Activated naive CD4-positive, alpha-beta T cell treated with anti-CD3 and anti-CD28 coated beads, Interleukin-2, amount 10 ng/mL, durations not matched to agents 7 days and 5 days (primary cell): ENCODE measurements at regions not wholly inside any gene's neighbourhood (a gene's known extent, or its start where the extent isn't known, plus 50 kb on each side); places are given as distances from the start of the nearest gene placed in this dataset.
"Not testable (repeated sequence)": the region's sequence is repeated elsewhere in the genome, so short reads cannot be mapped to it uniquely, and the experiment has no call there.

Source experiments
- CTCF ChIA-PET: fragments of 350-600 bp; sonication (Branson Sonifier 250); formaldehyde crosslinking; loops from one replicate; lab custom pipeline; 2021; ENCODE audit warnings: antibody characterized with exemption; lab: Charles Lee
- DNase-seq: peaks from one replicate; pipeline ENCODE4 v3.0.0-alpha.2; 2020
- H3K27ac Mint-ChIP-seq: one replicate; pipeline ENCODE4 v1.8.0; 2021; ENCODE audit warnings: mild to moderate bottlenecking, moderate library complexity, mixed read lengths
- H3K27me3 Mint-ChIP-seq: one replicate; pipeline ENCODE4 v1.8.0; 2021; ENCODE audit warnings: mild to moderate bottlenecking, mixed read lengths
- H3K36me3 Mint-ChIP-seq: one replicate; pipeline ENCODE4 v1.8.0; 2021; ENCODE audit warnings: mixed read lengths
- H3K4me1 Mint-ChIP-seq: one replicate; pipeline ENCODE4 v1.8.0; 2021; ENCODE audit warnings: mixed read lengths
- H3K4me3 Mint-ChIP-seq: one replicate; pipeline ENCODE4 v1.8.0; 2021; ENCODE audit warnings: mild to moderate bottlenecking, moderate library complexity, mixed read lengths
- H3K9me3 Mint-ChIP-seq: one replicate; pipeline ENCODE4 v1.8.0; 2021; ENCODE audit warnings: mixed read lengths

GRCh38 chr11:39363571-39363970 lies 2095.9 kb downstream of the LRRC4C start:
- no peak for DNase-seq
- CTCF ChIA-PET = no interaction called here
- Mint-ChIP-seq H3K36me3 (no peaks in the 10 kb centered on the region), H3K4me1 (peaks cover 14% of the 10 kb centered on the region), H3K27ac (no peak overlapping the region), H3K27me3 (no peaks in the 10 kb centered on the region), H3K9me3 (no peaks in the 10 kb centered on the region), H3K4me3 (no peak overlapping the region)

- no peak overlapping the region for H3K4me3 Mint-ChIP-seq
- H3K4me1 Mint-ChIP-seq = no peaks in the 10 kb centered on the region
- H3K27me3 Mint-ChIP-seq = no peaks in the 10 kb centered on the region
- CTCF ChIA-PET = interaction anchor here (0.6 kb wide), 1 partner anchor 13 kb away, joined by 3 read pairs; no protein-coding TSS in a partner anchor
- DNase-seq = no peak
- H3K9me3 Mint-ChIP-seq = no peaks in the 10 kb centered on the region
- H3K36me3 Mint-ChIP-seq = no peaks in the 10 kb centered on the region
- H3K27ac Mint-ChIP-seq = no peak overlapping the region
Observed at GRCh38 chr11:39361557-39361956, 2097.9 kb downstream of the LRRC4C start.

- CTCF ChIA-PET = interaction anchor here (0.7 kb wide), 1 partner anchor 9 kb away, joined by 3 read pairs; no protein-coding TSS in a partner anchor
- no peak overlapping the region for H3K27ac Mint-ChIP-seq
- no peak for DNase-seq
- no peaks in the 10 kb centered on the region for H3K36me3 Mint-ChIP-seq
- H3K9me3 Mint-ChIP-seq = peaks cover 1% of the 10 kb centered on the region
- no peak overlapping the region for H3K4me3 Mint-ChIP-seq
- no peaks in the 10 kb centered on the region for H3K4me1 Mint-ChIP-seq
- no peaks in the 10 kb centered on the region for H3K27me3 Mint-ChIP-seq
Observed at GRCh38 chr11:39345834-39346442, 2113.5 kb downstream of the LRRC4C start.

GRCh38 chr11:39341461-39341860 lies 2118.0 kb downstream of the LRRC4C start:
- Mint-ChIP-seq H3K4me3 (no peak overlapping the region), H3K36me3 (no peaks in the 10 kb centered on the region), H3K27ac (no peak overlapping the region), H3K27me3 (no peaks in the 10 kb centered on the region), H3K4me1 (no peaks in the 10 kb centered on the region), H3K9me3 (peaks cover 10% of the 10 kb centered on the region)
- CTCF ChIA-PET = no interaction called here
- no peak for DNase-seq

GRCh38 chr11:39333006-39333405 lies 2126.4 kb downstream of the LRRC4C start:
- H3K4me1 Mint-ChIP-seq, CTCF ChIA-PET, H3K36me3 Mint-ChIP-seq, H3K27me3 Mint-ChIP-seq, H3K27ac Mint-ChIP-seq, DNase-seq, H3K9me3 Mint-ChIP-seq, H3K4me3 Mint-ChIP-seq: not testable (repeated sequence)

GRCh38 chr11:39327302-39327701 lies 2132.2 kb downstream of the LRRC4C start:
- CTCF ChIA-PET = no interaction called here
- no peaks in the 10 kb centered on the region for H3K27me3 Mint-ChIP-seq
- DNase-seq = no peak
- peaks cover 6% of the 10 kb centered on the region for H3K9me3 Mint-ChIP-seq
- no peak overlapping the region for H3K27ac Mint-ChIP-seq
- no peaks in the 10 kb centered on the region for H3K36me3 Mint-ChIP-seq
- H3K4me1 Mint-ChIP-seq = no peaks in the 10 kb centered on the region
- H3K4me3 Mint-ChIP-seq = no peak overlapping the region

GRCh38 chr11:39311888-39312287 lies 2147.6 kb downstream of the LRRC4C start:
- H3K36me3 Mint-ChIP-seq, DNase-seq, CTCF ChIA-PET, H3K27me3 Mint-ChIP-seq, H3K4me3 Mint-ChIP-seq, H3K4me1 Mint-ChIP-seq, H3K27ac Mint-ChIP-seq: not testable (repeated sequence)
- peaks cover 26% of the 10 kb centered on the region for H3K9me3 Mint-ChIP-seq

GRCh38 chr11:39304586-39304985 lies 2154.9 kb downstream of the LRRC4C start:
- H3K36me3 Mint-ChIP-seq = no peaks in the 10 kb centered on the region
- H3K9me3 Mint-ChIP-seq = peaks cover 14% of the 10 kb centered on the region
- no peaks in the 10 kb centered on the region for H3K27me3 Mint-ChIP-seq
- no peaks in the 10 kb centered on the region for H3K4me1 Mint-ChIP-seq
- CTCF ChIA-PET = no interaction called here
- no peak overlapping the region for H3K27ac Mint-ChIP-seq
- DNase-seq = no peak
- no peak overlapping the region for H3K4me3 Mint-ChIP-seq

- CTCF ChIA-PET = no interaction called here
- Mint-ChIP-seq H3K4me3 (no peak overlapping the region), H3K9me3 (peaks cover 9% of the 10 kb centered on the region), H3K27ac (no peak overlapping the region), H3K27me3 (no peaks in the 10 kb centered on the region), H3K4me1 (no peaks in the 10 kb centered on the region), H3K36me3 (no peaks in the 10 kb centered on the region)
- no peak for DNase-seq
Observed at GRCh38 chr11:39294648-39295047, 2164.8 kb downstream of the LRRC4C start.

GRCh38 chr11:39288011-39288410 lies 2171.4 kb downstream of the LRRC4C start:
- CTCF ChIA-PET = no interaction called here
- no peaks in the 10 kb centered on the region for H3K4me1 Mint-ChIP-seq
- no peaks in the 10 kb centered on the region for H3K36me3 Mint-ChIP-seq
- peaks cover 12% of the 10 kb centered on the region for H3K9me3 Mint-ChIP-seq
- no peak overlapping the region for H3K4me3 Mint-ChIP-seq
- no peak for DNase-seq
- no peaks in the 10 kb centered on the region for H3K27me3 Mint-ChIP-seq
- H3K27ac Mint-ChIP-seq = no peak overlapping the region

GRCh38 chr11:39268176-39268690 lies 2191.2 kb downstream of the LRRC4C start:
- H3K4me3 Mint-ChIP-seq = no peak overlapping the region
- no peak overlapping the region for H3K27ac Mint-ChIP-seq
- no peaks in the 10 kb centered on the region for H3K27me3 Mint-ChIP-seq
- H3K4me1 Mint-ChIP-seq = no peaks in the 10 kb centered on the region
- peaks cover 10% of the 10 kb centered on the region for H3K9me3 Mint-ChIP-seq
- CTCF ChIA-PET = no interaction called here
- DNase-seq = no peak
- no peaks in the 10 kb centered on the region for H3K36me3 Mint-ChIP-seq

GRCh38 chr11:39255648-39256047 lies 2203.8 kb downstream of the LRRC4C start:
- peaks cover 18% of the 10 kb centered on the region for H3K9me3 Mint-ChIP-seq
- CTCF ChIA-PET = no interaction called here
- no peak for DNase-seq
- no peaks in the 10 kb centered on the region for H3K36me3 Mint-ChIP-seq
- H3K27ac Mint-ChIP-seq = no peak overlapping the region
- no peak overlapping the region for H3K4me3 Mint-ChIP-seq
- no peaks in the 10 kb centered on the region for H3K4me1 Mint-ChIP-seq
- no peaks in the 10 kb centered on the region for H3K27me3 Mint-ChIP-seq

GRCh38 chr11:39249566-39250365 lies 2209.7 kb downstream of the LRRC4C start:
- H3K27ac Mint-ChIP-seq = no peak overlapping the region
- no peak for DNase-seq

GRCh38 chr11:39247570-39248137 lies 2211.8 kb downstream of the LRRC4C start:
- Mint-ChIP-seq H3K4me3 (no peak overlapping the region), H3K9me3 (peaks cover 1% of the 10 kb centered on the region), H3K27me3 (no peaks in the 10 kb centered on the region), H3K27ac (no peak overlapping the region), H3K36me3 (no peaks in the 10 kb centered on the region), H3K4me1 (no peaks in the 10 kb centered on the region)
- DNase-seq = no peak
- CTCF ChIA-PET = no interaction called here

More at GRCh38 chr11:39249566-39250365, 2209.7 kb downstream of the LRRC4C start:
- Mint-ChIP-seq H3K36me3 (no peaks in the 10 kb centered on the region), H3K27me3 (no peaks in the 10 kb centered on the region), H3K4me3 (no peak overlapping the region), H3K9me3 (peaks cover 4% of the 10 kb centered on the region), H3K4me1 (no peaks in the 10 kb centered on the region)
- CTCF ChIA-PET = no interaction called here
